Gastroesophageal sphincter (tissue), 4 donors: ENCODE measurements at regions not wholly inside any gene's neighbourhood (a gene's known extent, or its start where the extent isn't known, plus 50 kb on each side); places are given as distances from the start of the nearest gene placed in this dataset.

Experiments
- ATAC-seq: fragments of 150-250 bp; one replicate; pipeline ENCODE4 v1.9.1; 2016; ENCODE audit warnings: mild to moderate bottlenecking, moderate library complexity
- H3K27ac ChIP-seq, 4 donors: fragments of 200-600 bp; sonication (generic) in 3 of 4; 1 replicate in 3 of 4; 2 replicates in 1 of 4; pipeline ENCODE4 v1.5.1; 2016 to 2019
- H3K27me3 ChIP-seq: fragments of 200-600 bp; sonication (generic); one replicate; pipeline ENCODE4 v1.5.1; 2019
- H3K36me3 ChIP-seq, 2 donors: fragments of 200-600 bp; sonication (generic); one replicate each; pipeline ENCODE4 v1.5.1; 2019; ENCODE audit warnings: control low read depth in 1 of 2
- H3K4me1 ChIP-seq, 3 donors: fragments of 200-600 bp; sonication (generic); 1 replicate in 2 of 3; 2 replicates in 1 of 3; pipeline ENCODE4 v1.5.1; 2016 to 2019; ENCODE audit warnings: control low read depth in 2 of 3
- H3K4me3 ChIP-seq, 2 donors: fragments of 200-600 bp; sonication (generic); one replicate each; pipeline ENCODE4 v1.5.1; 2019; ENCODE audit warnings: mild to moderate bottlenecking in 1 of 2, moderate library complexity in 1 of 2
- H3K9me3 ChIP-seq, 3 donors: fragments of 200-600 bp; sonication (generic); one replicate each; pipeline ENCODE4 v1.5.1; 2017 to 2019; ENCODE audit warnings: control low read depth in 2 of 3
- EP300 ChIP-seq: sonication (generic); formaldehyde crosslinking; IDR thresholded peaks from one replicate; pipeline ENCODE4 v1.6.1; 2017; ENCODE audit warnings: antibody characterized with exemption, mild to moderate bottlenecking
- POLR2A ChIP-seq, 2 donors: fragments of 450-650 bp; IDR thresholded peaks; one replicate each; pipeline ENCODE4 v1.6.1; 2017; ENCODE audit warnings: antibody characterized with exemption in 2 of 2, mild to moderate bottlenecking in 2 of 2, moderate library complexity in 1 of 2
- POLR2AphosphoS5 ChIP-seq: sonication (generic); formaldehyde crosslinking; IDR thresholded peaks from one replicate; pipeline ENCODE4 v1.6.1; 2017; ENCODE audit warnings: antibody characterized with exemption
- WGBS, 2 donors: methylation state at CpG; one replicate each; pipeline ENCODE4 v1.1.5; 2018; ENCODE audit warnings: low coverage in 1 of 2; 5-methylcytosine and 5-hydroxymethylcytosine counted together
- TF ChIP-seq, protein P1 (sequence below), 4 experiments: fragments of 200-600 bp in 2 of 4; fragments of 450-650 bp in 2 of 4; sonication (generic) in 1 of 4; IDR thresholded peaks; one replicate each; pipeline ENCODE4 v1.5.1; 2017 to 2019; ENCODE audit warnings: antibody characterized with exemption in 4 of 4, mild to moderate bottlenecking in 2 of 4, moderate library complexity in 2 of 4

DNA sequence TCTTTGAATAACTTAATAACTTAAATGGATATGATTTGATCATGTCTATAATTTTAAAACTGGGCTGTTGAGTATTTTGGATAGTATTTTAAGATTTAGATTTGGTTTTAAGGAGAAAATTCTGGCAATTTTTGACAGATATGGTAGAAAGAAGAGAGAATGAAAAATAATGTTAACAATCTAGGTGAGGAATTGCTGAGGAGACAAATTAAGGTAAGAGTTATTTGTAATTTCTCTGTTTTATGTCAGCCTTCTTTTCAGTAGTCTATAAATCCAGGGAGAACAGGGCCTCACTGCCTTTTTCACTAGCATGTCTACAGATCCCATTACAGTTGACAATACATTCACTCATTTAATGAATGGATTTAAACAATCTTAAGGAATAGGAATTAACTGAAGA, 144.7 kb downstream of the SERPINI1 start:
- Histone ChIP-seq H3K4me3 (no peak overlapping the region), H3K27me3 (no peaks in the 10 kb centered on the region), H3K4me1 (peaks cover 0 to 31% (median 4%) of the 10 kb centered on the region in 3 donors), H3K27ac (no peak overlapping the region), H3K9me3 (no peaks in the 10 kb centered on the region), H3K36me3 (no peaks in the 10 kb centered on the region)
- ATAC-seq = no peak
- TF ChIP-seq POLR2A (IDR thresholded peaks at IDR 0.05) (no peak), EP300 (no peak), POLR2AphosphoS5 (no peak)
- TF ChIP-seq, protein P1, sequence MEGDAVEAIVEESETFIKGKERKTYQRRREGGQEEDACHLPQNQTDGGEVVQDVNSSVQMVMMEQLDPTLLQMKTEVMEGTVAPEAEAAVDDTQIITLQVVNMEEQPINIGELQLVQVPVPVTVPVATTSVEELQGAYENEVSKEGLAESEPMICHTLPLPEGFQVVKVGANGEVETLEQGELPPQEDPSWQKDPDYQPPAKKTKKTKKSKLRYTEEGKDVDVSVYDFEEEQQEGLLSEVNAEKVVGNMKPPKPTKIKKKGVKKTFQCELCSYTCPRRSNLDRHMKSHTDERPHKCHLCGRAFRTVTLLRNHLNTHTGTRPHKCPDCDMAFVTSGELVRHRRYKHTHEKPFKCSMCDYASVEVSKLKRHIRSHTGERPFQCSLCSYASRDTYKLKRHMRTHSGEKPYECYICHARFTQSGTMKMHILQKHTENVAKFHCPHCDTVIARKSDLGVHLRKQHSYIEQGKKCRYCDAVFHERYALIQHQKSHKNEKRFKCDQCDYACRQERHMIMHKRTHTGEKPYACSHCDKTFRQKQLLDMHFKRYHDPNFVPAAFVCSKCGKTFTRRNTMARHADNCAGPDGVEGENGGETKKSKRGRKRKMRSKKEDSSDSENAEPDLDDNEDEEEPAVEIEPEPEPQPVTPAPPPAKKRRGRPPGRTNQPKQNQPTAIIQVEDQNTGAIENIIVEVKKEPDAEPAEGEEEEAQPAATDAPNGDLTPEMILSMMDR (IDR thresholded peaks at IDR 0.05) = no peak

DNA sequence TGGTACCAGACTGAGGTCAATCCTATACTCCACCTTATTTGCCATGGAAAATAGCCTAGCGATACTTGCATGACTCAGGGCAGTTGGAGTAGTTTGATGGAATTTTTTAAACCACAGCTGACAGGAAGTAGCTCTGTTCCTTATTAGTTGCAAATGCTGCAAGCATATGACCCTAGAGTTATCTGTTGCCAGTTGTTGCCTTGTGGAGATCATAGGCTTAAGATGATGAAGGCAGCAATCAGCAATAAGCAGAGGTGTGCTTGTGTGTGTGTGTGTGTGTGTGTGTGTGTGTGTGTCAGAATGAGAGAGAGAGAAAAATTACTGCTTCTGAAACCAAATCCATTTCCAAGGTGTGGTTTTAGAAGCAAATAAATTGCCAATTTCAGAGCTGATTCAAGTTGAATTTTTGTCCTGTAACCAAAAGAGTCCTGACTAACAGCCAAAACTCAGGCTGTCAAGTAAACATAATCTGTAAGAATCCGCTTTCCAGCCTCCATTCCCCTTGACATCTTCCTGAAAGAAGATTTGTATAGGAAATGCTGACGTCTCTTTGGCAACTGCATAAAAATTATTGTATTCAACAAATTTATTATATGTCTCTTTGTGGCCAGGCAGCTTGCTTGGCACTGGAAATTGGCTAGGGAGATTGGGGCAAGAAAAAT, 141.2 kb downstream of the SERPINI1 start:
- peak overlapping the region; percentile 1 to 63 (median 58) for H3K27ac ChIP-seq
- H3K36me3 ChIP-seq = no peaks in the 10 kb centered on the region
- no peak overlapping the region for H3K4me3 ChIP-seq
- H3K4me1 ChIP-seq = peaks cover 0 to 37% (median 4%) of the 10 kb centered on the region in 3 donors
- WGBS, 2 donors = 9 to 14% methylated on average over 3 of the region's 3 CpGs
- H3K27me3 ChIP-seq = no peaks in the 10 kb centered on the region
- H3K9me3 ChIP-seq = no peaks in the 10 kb centered on the region
- peak; percentile 70 for ATAC-seq
- TF ChIP-seq POLR2AphosphoS5 (no peak), POLR2A (IDR thresholded peaks at IDR 0.05) (no peak), EP300 (no peak)
- TF ChIP-seq, protein P1 (IDR thresholded peaks at IDR 0.05) = no peak
